Aorta (tissue), 5 donors: ENCODE measurements at regions not wholly inside any gene's neighbourhood (a gene's known extent, or its start where the extent isn't known, plus 50 kb on each side); places are given as distances from the start of the nearest gene placed in this dataset.
"Not testable (repeated sequence)": the region's sequence is repeated elsewhere in the genome, so short reads cannot be mapped to it uniquely, and the experiment has no call there.

ENCODE experiments used
- ATAC-seq: fragments of 200-7000 bp; cut with Tn5 transposase; one replicate; pipeline ENCODE4 v1.9.1; 2022; ENCODE audit warnings: moderate library complexity; ENCODE audit not compliant: low FRiP score
- DNase-seq, 2 donors: peaks; one replicate each; pipeline ENCODE4 v3.0.0-alpha.2; 2020
- H3K27ac ChIP-seq, 2 donors: one replicate each; pipeline ENCODE4 v1.5.1; 2013; ENCODE audit warnings: low read length in 2 of 2, mild to moderate bottlenecking in 2 of 2, moderate library complexity in 2 of 2, control low read depth in 1 of 2, inconsistent platforms in 1 of 2, low read depth in 1 of 2
- H3K27me3 ChIP-seq, 2 donors: one replicate each; pipeline ENCODE4 v1.6.1; 2013; ENCODE audit warnings: control low read depth in 1 of 2, low read length in 1 of 2, mild to moderate bottlenecking in 1 of 2, moderate library complexity in 1 of 2; ENCODE audit not compliant: insufficient read depth in 2 of 2, control insufficient read depth in 1 of 2
- H3K36me3 ChIP-seq, 2 donors: one replicate each; pipeline ENCODE4 v1.6.1; 2013; ENCODE audit warnings: control low read depth in 1 of 2, low read length in 1 of 2, mild to moderate bottlenecking in 1 of 2; ENCODE audit not compliant: insufficient read depth in 2 of 2, control insufficient read depth in 1 of 2
- H3K4me1 ChIP-seq, 2 donors: one replicate each; pipeline ENCODE4 v1.6.1; 2013; ENCODE audit warnings: low read length in 2 of 2, control low read depth in 1 of 2, mild to moderate bottlenecking in 1 of 2, moderate library complexity in 1 of 2; ENCODE audit not compliant: insufficient read depth in 2 of 2, control insufficient read depth in 1 of 2
- H3K4me3 ChIP-seq, 2 donors: one replicate each; pipeline ENCODE4 v1.5.1; 2013; ENCODE audit warnings: low read length in 2 of 2, control low read depth in 1 of 2, mild to moderate bottlenecking in 1 of 2
- H3K9me3 ChIP-seq: one replicate; pipeline ENCODE4 v1.6.1; 2013; ENCODE audit warnings: mild to moderate bottlenecking, low read length; ENCODE audit not compliant: control insufficient read depth
- WGBS, 2 donors: extraction: QIAGEN DNeasy Blood & Tissue Kit; methylation state at CpG; one replicate each; pipeline ENCODE4 v1.1.7; 2013; 5-methylcytosine and 5-hydroxymethylcytosine counted together
- intact Hi-C, 2 donors: fragments of 100-400 bp; cut with DNase I; formaldehyde crosslinking; loops; one replicate each; pipeline versions ENCODE4 v1.14.2 to v1.15.0; 2022
- donor health status: healthy with polysubstance abuse.
- donor health status: Bipolar disorder and iron deficiency.
- donor health status: DM: no; HTN: no; CAD: no.
- donor health status: DM: no; HTN: no; CAD: no.
- donor health status: DM: yes; HTN: yes; CAD: no.

DNA sequence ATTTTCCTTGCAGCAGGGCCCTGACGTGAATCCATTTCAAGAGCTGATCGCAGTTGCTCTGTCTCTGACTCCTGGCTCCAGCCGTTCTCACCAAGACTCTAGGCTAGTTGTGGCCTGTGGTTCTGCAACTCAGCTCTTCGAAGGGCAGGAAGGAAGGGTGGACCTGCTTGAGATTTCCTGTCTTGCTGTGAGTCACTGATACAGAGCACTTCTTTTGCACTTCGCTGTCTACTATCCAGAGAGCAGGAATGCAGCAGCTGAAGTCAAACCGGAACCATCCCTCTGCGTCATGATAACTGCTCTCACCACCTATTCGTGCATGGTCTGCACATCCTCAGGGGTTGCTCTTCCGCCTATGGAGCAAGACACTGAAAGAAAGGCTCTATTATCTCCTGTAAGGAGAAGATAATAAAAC is 59.7 kb downstream of the RAP2B start:
- Histone ChIP-seq H3K27ac (peak overlapping the region in 1 of 2 donors; percentile 28), H3K27me3 (no peaks in the 10 kb centered on the region), H3K36me3 (no peaks in the 10 kb centered on the region), H3K4me3 (no peak overlapping the region), H3K4me1 (no peaks in the 10 kb centered on the region), H3K9me3 (no peaks in the 10 kb centered on the region)
- WGBS, 2 donors: 47 to 52% methylated on average over 9 of the region's 9 CpGs
- peak; percentile 84 for ATAC-seq
- peak in 1 of 2 donors; percentile 87 for DNase-seq
- intact Hi-C loops: no loop called here

DNA sequence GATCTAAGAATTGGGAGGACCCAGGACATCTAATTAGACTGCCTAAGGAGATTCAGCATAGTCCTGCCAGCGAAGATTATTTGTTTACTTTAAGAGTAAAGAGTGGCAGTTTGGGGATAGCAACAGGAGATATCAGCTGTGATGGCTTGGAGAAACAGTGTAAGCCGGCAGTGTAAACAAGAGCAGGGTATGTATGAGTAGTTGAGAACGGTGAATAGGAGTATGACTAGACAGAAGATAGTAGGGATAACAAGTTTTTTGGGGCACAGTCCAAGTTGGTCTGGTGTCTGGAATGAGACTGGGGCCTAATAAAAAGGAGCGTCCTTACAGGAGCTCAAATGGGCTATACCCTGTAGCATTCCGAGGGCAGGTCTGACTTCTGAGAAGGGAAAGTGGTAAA is 64.9 kb downstream of the RAP2B start:
- H3K27me3 ChIP-seq, H3K27ac ChIP-seq, ATAC-seq, H3K4me3 ChIP-seq, H3K9me3 ChIP-seq, H3K36me3 ChIP-seq, H3K4me1 ChIP-seq, intact Hi-C loops, DNase-seq: not testable (repeated sequence)
- 88 to 92% methylated on average over 5 of the region's 5 CpGs for WGBS, 2 donors

GRCh38 chr3:153230427-153230826 is 68.4 kb downstream of the RAP2B start:
- H3K27ac ChIP-seq, intact Hi-C loops, H3K4me3 ChIP-seq, H3K27me3 ChIP-seq, ATAC-seq, H3K36me3 ChIP-seq, DNase-seq, H3K4me1 ChIP-seq, H3K9me3 ChIP-seq: not testable (repeated sequence)
- WGBS, 2 donors: 90 to 94% methylated on average over 8 of the region's 8 CpGs

DNA sequence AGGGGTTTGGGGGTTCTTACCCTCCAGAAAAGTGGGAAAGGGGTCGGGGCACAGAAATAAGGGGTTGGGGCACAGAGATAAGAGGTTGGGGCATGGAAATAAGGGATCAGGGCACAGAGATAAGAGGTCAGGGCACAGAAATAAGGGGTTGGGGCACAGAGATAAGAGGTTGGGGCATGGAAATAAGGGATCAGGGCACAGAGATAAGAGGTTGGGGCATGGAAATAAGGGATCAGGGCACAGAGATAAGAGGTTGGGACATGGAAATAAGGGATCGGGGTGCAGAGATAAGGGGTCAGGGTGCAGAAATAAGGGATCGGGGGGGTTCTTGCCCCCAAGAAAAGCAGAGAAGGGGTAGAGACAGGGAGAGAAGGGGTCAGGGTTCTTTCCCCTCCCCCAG is 69.2 kb downstream of the RAP2B start:
- intact Hi-C loops, DNase-seq: not testable (repeated sequence)
- 90 to 94% methylated on average over 3 of the region's 3 CpGs for WGBS, 2 donors

GRCh38 chr3:153232050-153232752 is 70.2 kb downstream of the RAP2B start:
- H3K9me3 ChIP-seq, H3K36me3 ChIP-seq, H3K4me1 ChIP-seq, ATAC-seq, intact Hi-C loops, DNase-seq, H3K27ac ChIP-seq, H3K4me3 ChIP-seq, H3K27me3 ChIP-seq: not testable (repeated sequence)
- 82 to 86% methylated on average over 9 to 11 of the region's 11 CpGs for WGBS, 2 donors

More for the DNA sequence above, 69.2 kb downstream of the RAP2B start:
- H3K9me3 ChIP-seq, H3K27me3 ChIP-seq, H3K27ac ChIP-seq, H3K36me3 ChIP-seq, H3K4me1 ChIP-seq, H3K4me3 ChIP-seq, ATAC-seq: not testable (repeated sequence)

DNA sequence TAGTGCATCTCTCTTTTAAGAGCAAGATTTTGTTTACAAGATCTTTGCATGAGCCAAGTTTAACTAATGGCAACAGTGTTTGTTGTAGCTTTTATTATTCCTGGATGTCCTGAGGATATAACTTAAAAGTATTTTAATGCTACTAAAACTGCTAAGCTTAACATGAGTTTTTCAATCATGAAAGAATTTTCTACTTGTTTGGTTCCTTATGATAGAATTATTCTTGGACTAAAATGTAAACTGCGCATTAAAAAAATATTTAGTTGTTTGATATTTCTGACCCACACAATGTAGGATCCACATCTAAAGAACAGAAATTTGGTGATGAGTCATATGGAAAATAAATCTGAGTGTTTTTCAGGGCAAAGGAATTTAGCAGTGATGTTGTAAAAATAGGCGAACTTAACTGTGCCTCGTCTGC is 70.8 kb downstream of the RAP2B start:
- 5% methylated on average over 3 of the region's 3 CpGs for WGBS, 2 donors
- no peak overlapping the region for H3K27ac ChIP-seq
- DNase-seq: no peak
- H3K27me3 ChIP-seq: no peaks in the 10 kb centered on the region
- intact Hi-C loops: no loop called here
- H3K4me1 ChIP-seq: no peaks in the 10 kb centered on the region
- no peak for ATAC-seq
- H3K9me3 ChIP-seq: no peaks in the 10 kb centered on the region
- no peaks in the 10 kb centered on the region for H3K36me3 ChIP-seq
- no peak overlapping the region for H3K4me3 ChIP-seq

DNA sequence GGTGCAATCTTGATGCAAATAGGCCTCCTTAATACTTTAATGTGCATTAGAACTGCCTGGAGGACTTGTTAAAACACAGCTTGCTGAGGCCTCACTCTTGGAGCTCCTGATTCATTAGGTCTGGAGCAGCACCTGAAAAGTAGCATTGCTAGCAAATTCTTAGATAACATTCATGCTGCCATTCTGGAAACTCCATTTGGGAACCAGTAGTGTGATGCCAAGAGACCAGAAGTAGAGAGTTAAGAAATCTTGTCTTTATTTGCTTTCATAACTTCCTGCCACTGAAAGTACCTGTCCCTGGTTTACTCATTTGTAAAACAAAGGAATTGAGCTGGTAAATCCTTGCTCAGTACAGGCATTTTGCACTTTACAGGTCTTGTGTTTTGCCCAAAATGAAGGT is 72.0 kb downstream of the RAP2B start:
- Histone ChIP-seq H3K4me1 (no peaks in the 10 kb centered on the region), H3K9me3 (no peaks in the 10 kb centered on the region), H3K4me3 (no peak overlapping the region), H3K27me3 (no peaks in the 10 kb centered on the region), H3K36me3 (no peaks in the 10 kb centered on the region), H3K27ac (no peak overlapping the region)
- no peak for DNase-seq
- intact Hi-C loops: no loop called here
- ATAC-seq: no peak

- no peak for DNase-seq
- no peaks in the 10 kb centered on the region for H3K9me3 ChIP-seq
- no peak overlapping the region for H3K4me3 ChIP-seq
- no peak for ATAC-seq
- WGBS, 2 donors: 92 to 93% methylated on average over 2 of the region's 2 CpGs
- no peaks in the 10 kb centered on the region for H3K4me1 ChIP-seq
- intact Hi-C loops: loop anchor here in 1 of 2 donors (10.0 kb wide), 1 partner anchor 52 kb away; no protein-coding TSS in a partner anchor
- H3K27ac ChIP-seq: no peak overlapping the region
- H3K27me3 ChIP-seq: no peaks in the 10 kb centered on the region
- H3K36me3 ChIP-seq: no peaks in the 10 kb centered on the region
These were observed 80.9 kb downstream of the RAP2B start for GRCh38 chr3:153242896-153243295.

DNA sequence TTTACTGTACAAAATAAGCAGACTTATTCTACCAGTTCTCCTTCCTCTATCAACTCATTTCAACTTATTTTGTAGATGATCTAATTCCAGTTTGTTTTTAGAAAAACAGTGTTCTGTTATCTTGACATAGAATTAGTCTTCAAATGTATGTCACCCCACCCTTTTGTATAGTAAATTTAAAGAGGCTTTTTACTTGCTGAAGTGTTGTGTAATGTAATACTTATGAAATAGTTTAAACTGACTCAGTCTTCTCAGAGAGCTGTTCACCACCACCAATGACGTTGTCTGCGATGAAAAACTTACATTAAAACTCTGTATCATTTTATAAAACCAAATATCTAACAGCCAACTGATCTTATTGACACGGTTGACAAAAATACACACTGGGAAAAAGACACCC is 82.9 kb downstream of the RAP2B start:
- H3K4me1 ChIP-seq: no peaks in the 10 kb centered on the region
- 92 to 94% methylated on average over 3 of the region's 3 CpGs for WGBS, 2 donors
- DNase-seq: no peak

More for the DNA sequence above, 82.9 kb downstream of the RAP2B start:
- intact Hi-C loops: loop anchor here in 1 of 2 donors (10.0 kb wide), 1 partner anchor 50 kb away; no protein-coding TSS in a partner anchor
- H3K27me3 ChIP-seq: no peaks in the 10 kb centered on the region
- no peak for ATAC-seq
- H3K4me3 ChIP-seq: no peak overlapping the region
- H3K9me3 ChIP-seq: no peaks in the 10 kb centered on the region
- H3K27ac ChIP-seq: no peak overlapping the region
- no peaks in the 10 kb centered on the region for H3K36me3 ChIP-seq
